HEK293T (cell line): ENCODE measurements at regions not wholly inside any gene's neighbourhood (a gene's known extent, or its start where the extent isn't known, plus 50 kb on each side); places are given as distances from the start of the nearest gene placed in this dataset.

Source experiments
- BHLHE40 ChIP-seq: fragments of 450-650 bp; IDR thresholded peaks from 2 replicates; pipeline ENCODE4 v1.6.1; 2016; ENCODE audit warnings: mild to moderate bottlenecking, moderate library complexity, borderline replicate concordance
- FOXA1 ChIP-seq: fragments of 450-650 bp; IDR thresholded peaks from 2 replicates; pipeline ENCODE4 v1.6.1; 2016; ENCODE audit warnings: mild to moderate bottlenecking
- FOXM1 ChIP-seq: fragments of 450-650 bp; IDR thresholded peaks from 2 replicates; pipeline ENCODE4 v1.6.1; 2017; ENCODE audit warnings: mild to moderate bottlenecking, borderline replicate concordance
- TARDBP ChIP-seq: fragments of 450-650 bp; IDR thresholded peaks from 2 replicates; pipeline ENCODE4 v1.6.1; 2016

- TF ChIP-seq FOXM1 (no peak), BHLHE40 (no peak), TARDBP (no peak), FOXA1 (no peak)
These were observed 149.8 kb upstream of the SLITRK1 start for GRCh38 chr13:84032116-84032515.
